ENCODE measurements at regions not wholly inside any gene's neighbourhood (a gene's known extent, or its start where the extent isn't known, plus 50 kb on each side); places are given as distances from the start of the nearest gene placed in this dataset.

- no peak for DNase-seq (ENCODE audit: low spot score)
- Histone ChIP-seq H4K20me1 (ENCODE audit: insufficient read depth, low read length) (no peaks in the 10 kb centered on the region), H3K27ac (ENCODE audit: low read depth, low read length, poor library complexity, severe bottlenecking) (no peak overlapping the region), H3K4me1 (ENCODE audit: insufficient read depth, low read length, poor library complexity, severe bottlenecking) (no peaks in the 10 kb centered on the region), H2AFZ (ENCODE audit: low read length) (no peak overlapping the region), H3K9me2 (ENCODE audit: insufficient read depth, low read length) (no peaks in the 10 kb centered on the region), H3K4me2 (ENCODE audit: low read length) (no peak overlapping the region), H3K4me3 (ENCODE audit: low read depth, low read length, poor library complexity, severe bottlenecking) (no peak overlapping the region), H3K79me2 (ENCODE audit: insufficient read depth, low read depth, low read length) (no peaks in the 10 kb centered on the region), H3K36me3 (ENCODE audit: insufficient read depth, low read length) (no peaks in the 10 kb centered on the region), H3K9me3 (ENCODE audit: low read length) (no peaks in the 10 kb centered on the region)
- CTCF ChIA-PET (ENCODE audit: unreplicated experiment) = no interaction called here
- no peak for TF ChIP-seq EZH2phosphoT487 (IDR thresholded peaks at IDR 0.05; ENCODE audit: borderline replicate concordance, low read depth, low read length)
- TF ChIP-seq, protein P1, sequence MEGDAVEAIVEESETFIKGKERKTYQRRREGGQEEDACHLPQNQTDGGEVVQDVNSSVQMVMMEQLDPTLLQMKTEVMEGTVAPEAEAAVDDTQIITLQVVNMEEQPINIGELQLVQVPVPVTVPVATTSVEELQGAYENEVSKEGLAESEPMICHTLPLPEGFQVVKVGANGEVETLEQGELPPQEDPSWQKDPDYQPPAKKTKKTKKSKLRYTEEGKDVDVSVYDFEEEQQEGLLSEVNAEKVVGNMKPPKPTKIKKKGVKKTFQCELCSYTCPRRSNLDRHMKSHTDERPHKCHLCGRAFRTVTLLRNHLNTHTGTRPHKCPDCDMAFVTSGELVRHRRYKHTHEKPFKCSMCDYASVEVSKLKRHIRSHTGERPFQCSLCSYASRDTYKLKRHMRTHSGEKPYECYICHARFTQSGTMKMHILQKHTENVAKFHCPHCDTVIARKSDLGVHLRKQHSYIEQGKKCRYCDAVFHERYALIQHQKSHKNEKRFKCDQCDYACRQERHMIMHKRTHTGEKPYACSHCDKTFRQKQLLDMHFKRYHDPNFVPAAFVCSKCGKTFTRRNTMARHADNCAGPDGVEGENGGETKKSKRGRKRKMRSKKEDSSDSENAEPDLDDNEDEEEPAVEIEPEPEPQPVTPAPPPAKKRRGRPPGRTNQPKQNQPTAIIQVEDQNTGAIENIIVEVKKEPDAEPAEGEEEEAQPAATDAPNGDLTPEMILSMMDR (conservative IDR thresholded peaks at IDR 0.05; ENCODE audit: low read length) = no peak
- BruUV-seq (replicated peaks) = no TSS peak
- POLR2A ChIA-PET = interaction anchor here (0.7 to 1.1 kb wide), 4 partner anchors 12 to 238 kb away, joined by 3 to 4 read pairs (median 3); no protein-coding TSS in a partner anchor
- intact Hi-C loops (cut with micrococcal nuclease; ENCODE audit: unreplicated experiment) = no loop called here
These were observed 60.4 kb upstream of the CCN2 start for GRCh38 chr6:132011582-132011981.

DNA sequence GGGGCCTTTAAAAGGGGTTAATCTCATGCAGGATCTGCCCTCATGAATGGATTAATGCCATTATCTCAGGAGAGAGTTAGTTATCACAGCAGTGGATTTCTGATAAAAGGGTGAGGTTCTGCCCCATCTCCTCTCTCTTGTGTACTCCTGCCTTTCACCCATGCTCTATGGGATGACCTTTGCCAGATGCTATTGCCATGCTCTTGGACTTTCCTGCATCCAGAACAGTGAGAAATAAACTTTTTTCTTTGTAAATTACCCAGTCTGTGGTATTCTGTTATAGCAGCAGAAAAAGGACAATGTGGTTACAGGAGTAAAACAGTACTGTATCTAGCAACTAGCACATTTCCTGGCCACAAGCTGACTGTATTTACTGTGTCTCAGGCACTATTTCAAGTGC is 58.0 kb upstream of the CCN2 start:
- H3K36me3 ChIP-seq (ENCODE audit: insufficient read depth, low read length) = no peaks in the 10 kb centered on the region
- no peaks in the 10 kb centered on the region for H3K9me2 ChIP-seq (ENCODE audit: insufficient read depth, low read length)
- no TSS peak for BruUV-seq (replicated peaks)
- no peaks in the 10 kb centered on the region for H3K4me1 ChIP-seq (ENCODE audit: insufficient read depth, low read length, poor library complexity, severe bottlenecking)
- intact Hi-C loops (cut with micrococcal nuclease; ENCODE audit: unreplicated experiment) = no loop called here
- no peaks in the 10 kb centered on the region for H3K9me3 ChIP-seq (ENCODE audit: low read length)
- CTCF ChIA-PET (ENCODE audit: unreplicated experiment) = no interaction called here
- DNase-seq (ENCODE audit: low spot score) = no peak
- no peak overlapping the region for H3K4me2 ChIP-seq (ENCODE audit: low read length)
- no peak overlapping the region for H2AFZ ChIP-seq (ENCODE audit: low read length)
- H4K20me1 ChIP-seq (ENCODE audit: insufficient read depth, low read length) = no peaks in the 10 kb centered on the region
- POLR2A ChIA-PET = no interaction called here
- TF ChIP-seq EZH2phosphoT487 (IDR thresholded peaks at IDR 0.05; ENCODE audit: borderline replicate concordance, low read depth, low read length) = no peak
- TF ChIP-seq, protein P1 (conservative IDR thresholded peaks at IDR 0.05; ENCODE audit: low read length) = no peak
- H3K27ac ChIP-seq (ENCODE audit: low read depth, low read length, poor library complexity, severe bottlenecking) = no peak overlapping the region
- H3K4me3 ChIP-seq (ENCODE audit: low read depth, low read length, poor library complexity, severe bottlenecking) = no peak overlapping the region
- H3K79me2 ChIP-seq (ENCODE audit: insufficient read depth, low read depth, low read length) = no peaks in the 10 kb centered on the region

- H3K27ac ChIP-seq (ENCODE audit: low read depth, low read length, poor library complexity, severe bottlenecking) = no peak overlapping the region
- no peak for TF ChIP-seq EZH2phosphoT487 (IDR thresholded peaks at IDR 0.05; ENCODE audit: borderline replicate concordance, low read depth, low read length)
- TF ChIP-seq, protein P1 (conservative IDR thresholded peaks at IDR 0.05; ENCODE audit: low read length) = no peak
- no TSS peak for BruUV-seq (replicated peaks)
- no peak for DNase-seq (ENCODE audit: low spot score)
- intact Hi-C loops (cut with micrococcal nuclease; ENCODE audit: unreplicated experiment) = no loop called here
- no peak overlapping the region for H3K4me2 ChIP-seq (ENCODE audit: low read length)
- ChIA-PET POLR2A (interaction anchor here (0.5 to 0.6 kb wide), 2 partner anchors 118 to 1338 kb away, joined by 3 read pairs; no protein-coding TSS in a partner anchor), CTCF (ENCODE audit: unreplicated experiment) (no interaction called here)
- H3K4me1 ChIP-seq (ENCODE audit: insufficient read depth, low read length, poor library complexity, severe bottlenecking) = no peaks in the 10 kb centered on the region
- no peaks in the 10 kb centered on the region for H3K9me3 ChIP-seq (ENCODE audit: low read length)
- H3K9me2 ChIP-seq (ENCODE audit: insufficient read depth, low read length) = no peaks in the 10 kb centered on the region
- no peak overlapping the region for H2AFZ ChIP-seq (ENCODE audit: low read length)
- H3K36me3 ChIP-seq (ENCODE audit: insufficient read depth, low read length) = no peaks in the 10 kb centered on the region
- H4K20me1 ChIP-seq (ENCODE audit: insufficient read depth, low read length) = no peaks in the 10 kb centered on the region
- no peaks in the 10 kb centered on the region for H3K79me2 ChIP-seq (ENCODE audit: insufficient read depth, low read depth, low read length)
- H3K4me3 ChIP-seq (ENCODE audit: low read depth, low read length, poor library complexity, severe bottlenecking) = no peak overlapping the region
These were observed 56.5 kb upstream of the CCN2 start for GRCh38 chr6:132007474-132008190.
